ENCODE measurements at regions not wholly inside any gene's neighbourhood (a gene's known extent, or its start where the extent isn't known, plus 50 kb on each side); places are given as distances from the start of the nearest gene placed in this dataset.

GRCh38 chr22:23503142-23503541, 76.9 kb downstream of the IGLL1 start (continued):
- TF ChIP-seq RAD21 (IDR thresholded peaks at IDR 0.05 in 1 of 2, conservative IDR thresholded peaks at IDR 0.05 in 1 of 2; ENCODE audit: low read depth in 2 of 2, low read length in 2 of 2) = no peak

Measured in H1 (cell line).